Activated CD4-positive, alpha-beta T cell treated with anti-CD3 and anti-CD28 coated beads, Interleukin-2, amount 50 U/mL, for 48 hours (primary cell): ENCODE measurements at regions not wholly inside any gene's neighbourhood (a gene's known extent, or its start where the extent isn't known, plus 50 kb on each side); places are given as distances from the start of the nearest gene placed in this dataset.

ENCODE experiments used
- DNase-seq, 2 experiments: peaks; one replicate each; pipeline ENCODE4 v3.0.0-alpha.2; 2020

DNA sequence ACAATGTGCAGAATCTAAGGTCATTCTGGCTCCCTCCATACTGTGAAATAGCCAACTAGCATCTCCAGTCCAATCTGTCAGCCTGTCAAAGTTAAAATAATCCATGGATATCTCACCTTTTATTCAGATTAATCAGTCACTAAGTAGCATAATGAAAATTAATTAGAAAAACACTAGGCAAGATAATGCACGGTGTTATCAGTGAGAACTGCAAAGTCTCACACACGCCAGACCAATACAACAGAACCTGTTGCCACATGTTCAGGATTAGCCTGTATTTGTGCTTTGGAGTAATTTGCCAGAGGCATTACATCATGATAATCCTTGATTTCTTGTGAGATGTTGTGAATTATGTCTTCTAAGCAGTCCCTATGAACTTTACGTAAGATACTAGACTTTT lies 820.4 kb upstream of the ALCAM start:
- DNase-seq: no peak

DNA sequence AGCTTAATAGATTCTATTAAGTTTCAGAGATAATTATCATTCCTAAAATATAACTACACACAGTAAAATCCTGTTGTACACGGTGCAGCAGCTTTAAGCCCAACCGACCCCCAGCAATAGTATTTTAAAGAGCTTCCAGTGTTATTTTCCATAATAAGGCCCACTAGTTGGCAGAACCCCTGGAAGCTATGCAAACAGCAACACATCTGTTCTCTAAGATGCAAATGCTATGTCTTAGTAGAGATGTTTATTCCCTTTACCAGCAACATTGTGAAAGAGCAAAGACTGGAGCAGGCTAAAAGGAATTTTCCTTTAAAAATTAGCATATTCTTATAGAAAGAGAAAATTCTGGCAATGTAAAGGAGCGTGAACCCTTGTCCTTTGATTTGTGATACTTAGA lies 819.7 kb upstream of the ALCAM start:
- no peak for DNase-seq

DNA sequence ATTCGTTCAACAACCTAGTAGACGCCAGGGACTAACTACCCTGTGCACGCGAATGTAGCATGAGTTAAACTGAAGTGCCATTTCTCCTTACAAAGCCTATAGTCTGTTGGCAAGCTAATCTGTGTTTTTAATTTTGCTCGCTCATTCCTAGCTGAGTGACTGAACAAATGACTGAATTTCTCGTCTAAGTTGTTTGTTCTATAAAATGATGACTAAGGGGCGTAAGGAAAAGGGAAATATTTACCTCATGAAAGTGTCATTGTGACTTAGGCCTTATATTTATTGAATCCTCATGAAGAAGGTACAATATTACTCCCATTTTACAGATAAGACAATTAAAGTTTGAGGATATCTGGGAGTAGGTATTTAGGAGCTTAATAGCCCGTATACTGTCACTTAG lies 818.3 kb upstream of the ALCAM start:
- DNase-seq: no peak

DNA sequence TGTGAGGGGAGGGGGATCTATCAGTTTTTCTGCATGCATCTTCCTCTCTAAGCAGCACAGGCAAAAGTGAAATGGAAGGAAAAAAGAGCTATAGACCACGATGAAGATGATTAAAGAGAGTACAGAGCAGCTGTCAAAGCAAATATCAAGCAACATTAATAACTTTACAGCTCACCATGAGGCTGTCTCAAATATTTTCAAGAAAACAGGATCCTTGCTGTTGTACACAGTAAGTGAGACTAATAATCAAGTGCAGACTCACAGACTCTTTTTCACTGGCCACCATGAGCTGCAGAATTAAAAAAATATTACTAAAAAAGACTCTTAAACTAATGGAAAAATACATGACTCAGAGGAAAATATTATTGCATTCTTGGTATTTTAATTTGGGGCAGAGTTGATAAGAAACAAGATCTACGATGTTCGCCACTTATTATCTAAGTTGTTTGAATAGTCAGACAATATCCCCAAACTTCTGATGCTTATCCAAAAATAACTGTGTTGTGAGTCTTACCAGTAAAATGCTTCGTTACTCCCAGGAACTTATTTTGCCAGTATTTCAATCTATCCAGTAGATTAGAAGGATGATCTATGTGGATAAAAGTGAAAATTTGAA lies 817.5 kb upstream of the ALCAM start:
- no peak for DNase-seq

DNA sequence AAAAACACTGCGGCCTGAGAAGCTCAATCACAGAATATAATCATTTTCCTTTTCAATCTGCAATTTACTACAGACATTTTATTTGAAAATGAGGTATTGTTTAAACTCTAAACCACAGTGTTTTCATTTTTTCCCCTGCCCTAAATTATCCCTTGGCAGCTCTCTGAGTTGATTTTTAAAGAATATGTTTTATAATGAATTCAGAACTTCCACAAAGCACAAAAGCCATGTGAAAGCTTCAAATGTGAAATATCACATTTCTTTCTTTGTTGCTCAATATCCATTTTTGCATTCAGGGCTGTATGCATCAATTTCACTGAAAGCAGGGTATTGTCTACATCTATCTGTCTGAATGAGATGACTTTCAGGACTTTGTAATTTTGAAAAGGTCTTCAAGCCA lies 813.6 kb upstream of the ALCAM start:
- no peak for DNase-seq

DNA sequence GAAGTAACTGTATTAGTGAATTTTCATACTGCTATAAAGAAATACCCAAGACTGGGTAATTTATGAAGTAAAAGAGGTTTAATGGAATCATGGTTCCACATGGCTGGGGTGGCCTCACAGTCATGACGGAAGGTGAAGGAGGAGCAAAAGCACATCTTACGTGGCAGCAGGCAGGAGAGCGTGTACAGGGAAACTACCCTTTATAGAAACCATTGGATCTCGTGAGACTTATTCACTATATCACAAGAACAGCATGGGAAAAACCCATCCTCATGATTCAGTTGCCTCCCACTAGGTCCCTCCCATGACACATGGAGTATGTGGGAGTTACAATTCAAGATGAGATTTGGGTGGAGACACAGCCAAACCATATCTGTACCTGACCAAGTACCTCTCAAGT lies 812.3 kb upstream of the ALCAM start:
- DNase-seq: no peak

DNA sequence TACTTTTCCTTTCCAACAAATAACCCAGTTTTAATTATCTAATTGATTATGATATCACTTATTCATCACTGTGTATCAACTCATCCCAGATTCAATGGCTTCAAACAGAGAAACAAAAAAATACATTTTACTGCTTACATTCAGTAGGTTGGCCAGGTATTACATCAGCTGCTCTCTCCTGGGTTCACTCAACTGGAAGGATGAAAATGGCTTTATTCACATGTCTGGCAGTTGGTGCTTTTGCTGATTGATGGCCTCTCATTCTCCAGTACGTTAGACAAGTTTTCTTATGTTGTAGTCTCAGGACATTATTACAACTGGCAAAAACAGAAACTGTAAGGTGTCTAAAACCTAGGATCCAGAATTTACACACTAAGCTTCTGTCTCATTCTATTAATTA lies 811.0 kb upstream of the ALCAM start:
- no peak for DNase-seq

DNA sequence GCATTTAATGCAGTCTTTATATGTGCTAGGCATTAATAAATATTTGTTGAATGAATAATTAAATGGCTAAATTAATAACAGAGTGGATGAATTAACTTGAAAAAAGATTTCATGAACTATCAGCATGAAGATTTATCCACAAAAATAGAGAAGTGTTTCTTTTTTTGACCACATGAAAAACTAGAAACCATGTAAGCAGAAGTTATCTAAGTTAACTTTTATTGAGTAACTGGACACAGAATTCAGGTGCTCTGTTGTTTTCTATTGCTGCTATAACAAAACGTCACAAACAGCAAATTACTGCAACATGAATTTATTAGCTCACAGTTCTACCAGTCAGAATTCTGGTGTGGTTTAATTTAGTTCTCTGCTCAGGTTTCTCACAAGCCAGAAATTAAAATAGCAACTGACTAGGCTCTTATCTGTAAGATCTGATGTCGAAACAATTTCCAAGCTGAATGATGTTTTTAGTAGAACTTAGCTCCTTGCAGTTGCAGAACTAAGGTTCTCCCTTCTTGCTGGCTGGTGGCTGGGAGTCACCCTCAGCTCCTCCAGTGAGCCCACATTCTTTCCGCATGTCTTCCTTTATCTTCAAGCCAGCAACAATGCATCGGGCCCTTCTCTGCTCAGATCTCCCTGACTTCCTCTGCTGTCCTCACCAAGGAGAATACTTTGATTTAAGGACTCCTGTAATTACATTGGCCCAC lies 810.2 kb upstream of the ALCAM start:
- no peak for DNase-seq

DNA sequence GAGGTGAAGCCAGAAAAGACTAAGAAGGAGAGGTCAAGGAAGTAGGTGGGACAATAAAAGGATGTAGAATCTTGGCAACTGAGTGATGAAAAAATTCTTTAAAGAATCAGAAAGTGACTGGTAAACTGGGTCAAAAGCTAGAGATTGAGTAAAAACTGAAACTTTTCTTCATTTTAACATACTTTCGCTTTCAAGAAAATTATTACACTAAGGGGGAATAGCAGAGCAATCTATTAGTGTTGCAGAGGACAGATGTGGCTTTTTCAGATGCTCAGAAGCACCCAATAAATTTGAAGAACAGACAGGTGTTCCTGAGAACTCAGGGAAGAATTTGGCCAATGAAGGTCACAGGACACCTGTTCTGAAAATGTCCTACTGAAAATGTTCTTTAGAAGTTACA lies 805.4 kb upstream of the ALCAM start:
- no peak for DNase-seq

DNA sequence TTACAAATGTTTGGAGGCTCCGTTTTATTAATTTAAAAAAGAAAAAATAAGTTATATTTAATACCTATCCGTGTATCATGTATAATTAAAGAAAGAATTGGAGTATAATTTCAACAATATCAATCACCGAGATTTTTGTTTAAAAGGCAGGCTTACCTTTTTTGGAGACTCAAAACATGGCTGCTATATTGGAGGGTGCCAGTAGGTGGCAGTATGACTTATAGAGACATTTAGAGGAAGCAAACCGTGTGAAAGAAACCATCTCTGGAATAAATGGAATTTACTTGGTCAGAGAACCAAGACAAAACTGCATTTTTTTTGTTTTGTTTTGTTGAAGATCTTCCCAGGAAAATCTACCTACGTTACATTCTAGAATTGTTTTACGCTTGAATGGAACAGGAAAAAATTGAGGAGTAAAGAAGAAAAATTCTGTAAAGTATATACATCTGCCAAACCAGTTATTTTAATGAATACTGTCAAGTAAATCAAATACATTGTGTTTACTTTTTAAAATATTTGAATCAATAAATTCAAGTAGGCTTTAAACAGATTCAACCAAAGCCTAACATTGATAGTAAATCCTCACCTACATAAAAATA lies 802.6 kb upstream of the ALCAM start:
- peak; percentile 72 to 76 for DNase-seq

DNA sequence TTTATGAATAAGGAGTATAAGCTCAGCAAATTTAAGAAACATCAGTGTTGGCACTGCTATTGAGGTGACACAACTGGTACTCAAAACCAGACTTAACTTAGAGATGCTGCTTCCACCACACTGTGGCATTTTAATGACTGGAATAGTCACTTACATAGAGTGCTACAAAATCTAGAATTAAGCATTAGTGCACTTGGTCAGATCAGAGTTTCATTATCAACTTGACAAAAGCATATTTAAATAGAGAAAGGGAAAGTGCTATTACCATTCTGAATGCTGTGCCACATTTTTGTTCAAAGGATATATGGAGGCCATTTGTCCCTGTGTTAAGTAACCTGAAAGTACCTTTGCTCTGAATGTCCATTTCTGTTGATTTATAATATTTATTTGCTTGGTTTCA lies 800.7 kb upstream of the ALCAM start:
- no peak for DNase-seq

DNA sequence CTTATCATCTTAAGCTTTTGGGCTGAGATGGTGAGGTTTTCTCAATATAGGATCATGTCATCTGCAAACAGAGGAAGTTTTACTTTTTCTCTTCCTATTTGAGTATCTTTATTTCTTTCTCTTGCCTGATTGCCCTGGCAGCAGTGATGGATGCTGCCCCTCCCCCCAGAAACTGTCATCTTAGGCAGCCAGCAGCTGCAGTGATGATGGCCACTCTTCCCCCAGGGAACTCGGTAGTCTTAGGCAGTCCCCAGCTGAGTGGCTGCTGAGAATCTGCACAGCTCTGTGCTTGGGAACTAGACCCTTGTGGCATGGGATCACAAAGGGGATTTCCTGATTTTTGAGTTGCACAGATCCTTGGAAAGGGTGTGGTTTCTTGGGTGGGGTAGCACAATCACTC lies 791.1 kb upstream of the ALCAM start:
- DNase-seq: no peak

DNA sequence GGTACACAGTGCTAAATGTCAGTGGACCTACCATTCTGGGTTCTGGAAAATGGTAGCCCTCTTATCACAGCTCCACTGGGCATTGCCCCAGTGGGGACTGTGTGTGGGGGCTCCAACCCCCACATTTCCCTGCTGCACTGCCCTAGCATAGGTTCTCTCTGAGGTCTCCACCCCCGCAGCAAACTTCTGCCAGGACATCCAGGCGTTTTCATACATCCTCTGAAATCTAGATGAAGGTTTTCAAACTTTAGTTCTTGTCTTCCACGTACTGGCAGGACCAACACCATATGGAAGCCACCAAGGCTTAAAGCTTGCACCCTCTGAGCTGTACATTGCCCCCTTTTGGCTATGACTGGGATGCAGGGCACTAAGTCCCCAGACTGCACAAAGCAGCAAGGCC lies 788.2 kb upstream of the ALCAM start:
- DNase-seq: no peak

DNA sequence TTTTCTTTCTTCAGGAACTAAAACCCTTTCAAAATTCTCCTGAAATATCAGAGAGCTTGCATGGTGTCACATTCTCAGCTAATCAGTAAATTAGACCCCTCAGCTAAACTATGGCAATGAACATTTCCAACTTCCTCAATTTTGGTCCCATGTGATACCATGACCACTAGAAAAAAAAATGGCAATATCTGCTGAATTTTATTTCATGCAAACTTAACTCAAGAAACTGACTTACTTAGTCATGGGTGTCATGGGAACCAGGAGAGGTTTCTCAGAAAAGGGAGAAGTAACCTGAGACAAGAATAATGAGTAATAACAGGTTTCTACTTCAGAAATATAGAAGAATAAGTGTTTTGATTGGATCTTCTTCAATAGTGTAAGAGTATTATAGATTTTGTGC lies 784.6 kb upstream of the ALCAM start:
- no peak for DNase-seq

DNA sequence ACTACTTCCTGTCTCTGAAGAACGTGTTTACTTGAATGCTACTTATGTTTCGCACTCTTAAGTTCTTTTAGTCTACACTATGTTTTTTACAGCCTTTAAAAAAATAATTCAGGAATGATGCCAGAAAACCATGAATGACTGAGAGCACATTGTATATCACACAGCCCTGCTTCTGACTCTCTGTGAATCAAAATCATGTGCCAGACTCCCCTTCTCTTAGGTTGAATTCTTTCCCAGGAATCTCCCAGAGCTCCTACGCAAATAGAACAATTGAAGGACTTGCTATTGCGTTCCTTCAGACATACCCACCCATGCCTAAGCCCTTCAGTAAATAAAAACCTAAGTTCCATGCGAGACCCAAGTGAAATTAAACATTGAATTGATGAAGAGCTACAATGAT lies 782.0 kb upstream of the ALCAM start:
- DNase-seq: no peak

DNA sequence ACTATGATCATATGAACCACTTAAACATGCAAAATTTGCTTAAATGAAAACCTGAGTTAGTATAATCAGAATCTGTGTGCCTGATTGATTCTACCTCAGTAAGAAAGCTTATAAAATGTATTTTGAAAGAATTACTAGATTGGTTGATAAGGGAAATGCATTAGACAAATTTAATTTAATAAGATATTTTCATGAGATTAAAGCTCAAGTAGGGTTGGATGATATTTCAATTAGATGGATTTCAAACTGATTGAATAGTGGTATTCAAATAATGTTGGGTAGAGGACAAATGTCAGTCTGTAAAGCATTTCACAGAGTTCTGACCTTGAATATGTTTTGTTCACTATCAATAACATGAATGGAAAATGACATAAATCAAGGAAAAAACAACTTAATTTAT lies 780.4 kb upstream of the ALCAM start:
- DNase-seq: no peak

DNA sequence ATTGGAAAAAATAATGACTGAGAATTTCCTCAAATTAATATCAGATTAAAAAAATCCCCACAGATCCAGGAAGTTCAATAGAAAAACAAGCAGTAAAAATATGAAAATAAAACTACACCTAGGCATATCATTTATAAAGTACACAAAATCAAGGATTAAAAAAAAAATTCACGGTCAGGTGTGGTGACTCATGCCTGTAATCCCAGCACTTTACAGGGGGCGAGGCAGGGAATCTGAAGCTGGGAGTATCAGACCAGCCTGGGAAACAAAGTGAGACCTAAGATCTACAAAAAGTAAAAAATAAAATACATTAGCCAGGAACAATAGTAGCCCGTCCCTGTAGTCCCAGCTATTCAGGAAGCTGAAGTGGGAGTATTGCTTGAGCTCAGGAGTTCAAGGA lies 778.3 kb upstream of the ALCAM start:
- DNase-seq: no peak

DNA sequence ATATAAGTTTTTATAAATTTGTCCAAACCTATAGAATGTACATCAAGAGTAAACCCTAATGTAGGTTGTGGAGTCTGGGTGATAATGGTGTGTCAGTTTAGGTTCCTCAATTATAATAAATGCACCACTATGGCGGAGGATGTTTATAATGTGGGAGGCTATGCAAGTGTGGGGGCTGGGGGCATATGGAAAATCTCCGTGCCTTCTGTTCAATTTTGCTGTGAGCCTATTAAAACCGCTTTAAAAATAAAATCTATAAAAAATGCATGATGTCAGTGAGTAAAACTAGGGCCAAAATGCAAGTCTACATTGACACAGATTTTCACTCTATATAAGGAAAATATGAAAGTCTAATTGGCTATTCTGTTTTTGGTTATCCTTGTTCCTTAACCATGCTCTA lies 774.9 kb upstream of the ALCAM start:
- no peak for DNase-seq

DNA sequence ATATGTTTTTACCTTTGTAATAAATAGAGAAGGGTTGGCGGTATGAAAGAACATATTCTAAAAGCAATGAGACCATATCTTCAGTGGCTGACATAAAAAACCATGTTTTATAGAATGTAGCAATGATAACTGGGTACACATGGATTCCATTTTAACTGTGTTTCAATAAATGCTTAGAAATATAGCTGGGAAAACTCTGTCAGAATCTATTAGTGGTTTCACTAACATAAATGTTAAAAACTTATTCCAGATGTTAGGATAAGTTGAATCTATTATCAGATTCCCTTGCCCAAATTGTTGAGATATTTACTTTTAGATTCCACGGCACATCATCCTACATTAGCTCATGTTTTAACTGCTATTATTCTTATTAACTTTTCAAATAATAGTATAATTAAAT lies 772.2 kb upstream of the ALCAM start:
- DNase-seq: no peak

DNA sequence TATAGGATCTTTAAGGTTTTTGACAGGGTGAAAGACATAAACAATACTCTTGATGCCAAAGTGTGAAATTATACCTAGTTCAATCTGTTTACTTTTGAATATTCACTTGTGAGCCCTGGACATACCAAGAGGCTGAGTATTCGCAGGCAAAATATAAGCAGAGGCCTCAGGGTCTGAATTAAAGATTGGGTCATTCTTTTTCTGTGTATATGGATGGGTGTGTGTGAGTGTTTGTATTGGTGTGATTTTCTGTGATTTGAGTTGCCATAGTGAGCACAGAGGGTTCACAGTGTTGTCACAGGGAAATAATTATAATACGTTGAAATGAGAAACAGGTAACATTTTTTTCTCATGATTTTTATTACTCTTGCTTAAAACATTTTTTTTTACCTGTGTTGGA lies 770.7 kb upstream of the ALCAM start:
- DNase-seq: no peak

DNA sequence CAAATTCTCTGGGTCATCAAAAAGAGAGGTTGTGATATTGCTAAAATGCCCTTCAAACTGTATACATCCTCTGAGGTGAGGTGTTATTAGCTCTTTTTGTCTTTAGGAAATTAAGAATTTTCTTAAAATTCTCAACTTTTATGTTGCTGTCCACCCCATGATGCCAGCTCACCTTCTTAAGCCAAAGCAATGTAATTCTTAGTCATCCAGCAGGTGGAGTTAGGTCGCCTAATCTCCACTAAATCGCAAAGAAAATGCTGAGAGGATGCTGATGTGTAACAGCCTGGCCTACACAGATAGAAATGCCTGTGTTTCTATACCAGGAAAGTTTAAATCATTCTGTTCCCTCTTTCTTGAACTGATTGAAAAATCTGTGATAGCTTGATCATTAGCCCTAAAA lies 770.2 kb upstream of the ALCAM start:
- DNase-seq: no peak

DNA sequence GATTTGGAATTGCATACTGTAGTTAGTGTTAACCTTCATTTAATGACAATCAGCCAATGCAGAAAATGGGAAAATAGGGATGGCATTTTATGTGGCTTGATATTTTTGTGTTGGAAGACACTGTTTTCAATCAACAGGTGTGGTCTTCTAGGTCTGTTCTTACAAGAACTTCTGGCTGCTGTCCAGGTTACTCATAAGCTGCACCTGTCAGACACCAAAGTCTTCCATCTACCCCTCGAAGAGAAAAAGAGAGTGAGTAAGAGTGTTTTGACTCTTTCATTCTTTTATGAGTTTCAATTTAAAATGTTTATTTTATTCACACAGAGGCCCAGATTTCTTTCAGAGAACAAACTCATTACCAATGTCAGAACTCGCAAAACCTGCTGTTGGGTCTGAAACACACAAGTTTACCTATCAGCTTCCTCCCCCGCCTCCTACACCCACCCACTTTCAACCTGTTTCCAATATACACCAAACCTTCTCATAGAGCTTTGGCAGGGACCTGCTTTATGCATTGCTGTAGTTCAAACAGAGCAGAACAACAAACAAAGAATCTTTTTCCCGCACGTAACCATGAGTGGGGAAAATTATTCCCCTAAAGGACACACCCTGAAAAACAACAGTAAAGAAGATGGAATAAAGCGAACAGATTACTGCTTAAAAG lies 767.7 kb upstream of the ALCAM start:
- DNase-seq: no peak

DNA sequence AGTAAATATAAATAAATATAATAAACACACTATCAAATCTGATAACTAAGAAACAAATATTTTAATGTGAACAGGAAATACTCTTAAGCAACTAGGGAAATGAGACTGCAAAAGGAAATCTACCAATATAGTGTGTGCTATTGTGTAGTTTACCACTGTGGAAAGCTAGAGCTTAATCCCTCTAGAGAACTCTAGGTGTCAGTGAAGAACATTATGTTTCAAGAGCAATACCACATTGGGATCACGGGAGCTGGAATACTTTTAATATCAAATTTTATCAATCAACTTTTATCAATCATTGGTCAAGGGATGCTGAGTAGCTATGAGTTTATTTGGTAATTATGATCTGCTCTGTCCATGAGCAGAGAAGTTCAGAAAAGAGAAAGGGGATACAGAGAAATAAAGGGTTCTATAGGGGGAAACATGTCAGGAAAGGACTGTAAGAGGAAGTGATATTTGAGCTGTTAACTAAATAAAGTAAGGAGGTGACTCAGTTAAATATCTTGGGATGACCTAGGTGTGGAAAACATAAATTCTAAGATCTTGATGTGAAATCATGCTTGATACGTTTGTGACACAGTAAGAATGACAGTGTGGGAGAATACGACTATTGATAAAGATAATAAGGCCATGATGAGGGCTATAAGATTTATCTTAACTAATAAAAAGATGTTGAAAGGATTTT lies 762.2 kb upstream of the ALCAM start:
- DNase-seq: no peak

DNA sequence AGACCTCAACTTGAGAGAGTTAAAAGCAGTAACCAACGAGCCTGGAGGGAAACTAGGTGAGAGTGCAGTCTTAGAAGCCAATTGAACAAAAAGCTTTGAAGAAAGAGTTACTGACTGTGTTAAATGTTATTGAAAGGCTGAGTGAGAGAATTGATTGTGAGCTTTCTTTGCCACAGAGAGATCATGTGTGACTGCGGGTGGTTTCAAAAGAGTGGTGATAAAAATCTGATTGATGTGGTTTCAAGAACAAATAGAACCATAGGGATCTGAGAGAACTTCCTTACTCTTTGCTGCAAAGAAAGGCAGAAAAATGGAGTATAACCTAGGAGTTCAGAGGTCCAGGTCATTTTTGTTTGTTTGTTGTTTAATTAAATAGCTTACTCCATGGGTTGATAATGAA lies 759.9 kb upstream of the ALCAM start:
- DNase-seq: no peak
